ENCODE measurements at regions not wholly inside any gene's neighbourhood (a gene's known extent, or its start where the extent isn't known, plus 50 kb on each side); places are given as distances from the start of the nearest gene placed in this dataset.

GRCh38 chr2:41151746-41152145 lies 699.9 kb upstream of the SLC8A1 start:
- no peak overlapping the region for H3K4me3 ChIP-seq
- no peaks in the 10 kb centered on the region for H3K4me1 ChIP-seq
- no peaks in the 10 kb centered on the region for H3K27me3 ChIP-seq
- intact Hi-C loops (cut with DNase I; ENCODE audit: low total_unique reads): no loop called here
- no peaks in the 10 kb centered on the region for H3K9me3 ChIP-seq
- 84 to 92% (median 89%) methylated on average over 4 of the region's 4 CpGs for WGBS, 5 donors
- DNase-seq: no peak
- TF ChIP-seq CTCF (IDR thresholded peaks at IDR 0.05) (no peak), POLR2AphosphoS5 (IDR thresholded peaks at IDR 0.05) (no peak), POLR2A (IDR thresholded peaks at IDR 0.05) (no peak), EP300 (IDR thresholded peaks at IDR 0.05) (no peak)
- no peaks in the 10 kb centered on the region for H3K36me3 ChIP-seq
- H3K27ac ChIP-seq: no peak overlapping the region

- no peak for DNase-seq
- no peaks in the 10 kb centered on the region for H3K36me3 ChIP-seq
- TF ChIP-seq POLR2A (IDR thresholded peaks at IDR 0.05): no peak
- TF ChIP-seq CTCF (IDR thresholded peaks at IDR 0.05): no peak
- TF ChIP-seq POLR2AphosphoS5 (IDR thresholded peaks at IDR 0.05): no peak
- TF ChIP-seq EP300 (IDR thresholded peaks at IDR 0.05): no peak
- intact Hi-C loops (cut with DNase I; ENCODE audit: low total_unique reads): no loop called here
- H3K27me3 ChIP-seq: no peaks in the 10 kb centered on the region
- no peak overlapping the region for H3K27ac ChIP-seq
- no peak overlapping the region for H3K4me3 ChIP-seq
- no peaks in the 10 kb centered on the region for H3K9me3 ChIP-seq
- no peaks in the 10 kb centered on the region for H3K4me1 ChIP-seq
Measured at GRCh38 chr2:41152318-41152717, 700.4 kb upstream of the SLC8A1 start.

GRCh38 chr2:41160439-41160838 lies 708.5 kb upstream of the SLC8A1 start:
- Histone ChIP-seq H3K4me1 (no peaks in the 10 kb centered on the region), H3K27ac (no peak overlapping the region), H3K36me3 (no peaks in the 10 kb centered on the region), H3K9me3 (no peaks in the 10 kb centered on the region), H3K27me3 (no peaks in the 10 kb centered on the region), H3K4me3 (no peak overlapping the region)
- intact Hi-C loops (cut with DNase I; ENCODE audit: low total_unique reads): no loop called here
- TF ChIP-seq EP300 (IDR thresholded peaks at IDR 0.05) (no peak), POLR2A (IDR thresholded peaks at IDR 0.05) (no peak), CTCF (IDR thresholded peaks at IDR 0.05) (no peak), POLR2AphosphoS5 (IDR thresholded peaks at IDR 0.05) (no peak)
- DNase-seq: no peak
- WGBS, 5 donors: 27 to 51% (median 30%) methylated on average over 1 of the region's 1 CpG

GRCh38 chr2:41167014-41167413 lies 715.1 kb upstream of the SLC8A1 start:
- DNase-seq: no peak
- WGBS, 5 donors: 90 to 95% (median 93%) methylated on average over 2 of the region's 2 CpGs
- H3K4me3 ChIP-seq: no peak overlapping the region
- intact Hi-C loops (cut with DNase I; ENCODE audit: low total_unique reads): no loop called here
- H3K27ac ChIP-seq: no peak overlapping the region
- no peaks in the 10 kb centered on the region for H3K27me3 ChIP-seq
- TF ChIP-seq CTCF (IDR thresholded peaks at IDR 0.05): no peak
- TF ChIP-seq EP300 (IDR thresholded peaks at IDR 0.05): no peak
- TF ChIP-seq POLR2A (IDR thresholded peaks at IDR 0.05): no peak
- TF ChIP-seq POLR2AphosphoS5 (IDR thresholded peaks at IDR 0.05): no peak
- peaks cover 0 to 7% (median 0%) of the 10 kb centered on the region in 4 donors for H3K4me1 ChIP-seq
- no peaks in the 10 kb centered on the region for H3K36me3 ChIP-seq
- no peaks in the 10 kb centered on the region for H3K9me3 ChIP-seq

All from stomach (tissue), 8 donors.